OCI-LY3 (cell line): ENCODE measurements at regions not wholly inside any gene's neighbourhood (a gene's known extent, or its start where the extent isn't known, plus 50 kb on each side); places are given as distances from the start of the nearest gene placed in this dataset.

Source experiments
- CTCF ChIP-seq: fragments of 200-600, 300-600 bp; sonication (generic); IDR thresholded peaks from 2 replicates; pipeline ENCODE4 v1.5.1; 2014; ENCODE audit warnings: antibody characterized with exemption, low read length, low read depth
- EZH2phosphoT487 ChIP-seq: fragments of 200-600 bp; shearing (Covaris generic); IDR thresholded peaks from 2 replicates; pipeline ENCODE4 v1.6.1; 2018; ENCODE audit warnings: antibody characterized with exemption, mixed run types, low read depth

- TF ChIP-seq CTCF (no peak), EZH2phosphoT487 (no peak)
These were observed 56.1 kb upstream of the MVB12B start for GRCh38 chr9:126270556-126270955.
